SW 1271 (cell line): ENCODE measurements at regions not wholly inside any gene's neighbourhood (a gene's known extent, or its start where the extent isn't known, plus 50 kb on each side); places are given as distances from the start of the nearest gene placed in this dataset.
"Not testable (repeated sequence)": the region's sequence is repeated elsewhere in the genome, so short reads cannot be mapped to it uniquely, and the experiment has no call there.

Experiments used
- DNase-seq, 2 experiments: peaks; one replicate each; lab custom pipeline; 2025; lab: John Stamatoyannopoulos, UW

- no peak for DNase-seq
Observed at GRCh38 chr9:111148052-111149017, 110.1 kb upstream of the LPAR1 start.

- no peak for DNase-seq
Observed at GRCh38 chr9:111147041-111147440, 108.8 kb upstream of the LPAR1 start.

- no peak for DNase-seq
Observed at GRCh38 chr9:111144741-111145140, 106.5 kb upstream of the LPAR1 start.

GRCh38 chr9:111136180-111136579 lies 97.9 kb upstream of the LPAR1 start:
- no peak for DNase-seq

- DNase-seq: no peak
Observed at GRCh38 chr9:111131211-111131610, 92.9 kb upstream of the LPAR1 start.

GRCh38 chr9:111120526-111120925 lies 82.3 kb upstream of the LPAR1 start:
- no peak for DNase-seq

- DNase-seq: no peak
Observed at GRCh38 chr9:111118256-111118948, 80.1 kb upstream of the LPAR1 start.

GRCh38 chr9:111114486-111114885 lies 76.2 kb upstream of the LPAR1 start:
- DNase-seq: no peak

- DNase-seq: no peak
Observed at GRCh38 chr9:111113712-111114111, 75.4 kb upstream of the LPAR1 start.

- DNase-seq: no peak
Observed at GRCh38 chr9:111110805-111111204, 72.5 kb upstream of the LPAR1 start.

- no peak for DNase-seq
Observed at GRCh38 chr9:111108946-111109345, 70.7 kb upstream of the LPAR1 start.

- DNase-seq: no peak
Observed at GRCh38 chr9:111107141-111107540, 68.9 kb upstream of the LPAR1 start.

GRCh38 chr9:111106202-111106601 lies 67.9 kb upstream of the LPAR1 start:
- no peak for DNase-seq

GRCh38 chr9:111102793-111103464 lies 64.7 kb upstream of the LPAR1 start:
- DNase-seq: no peak

GRCh38 chr9:111099199-111100008 lies 61.1 kb upstream of the LPAR1 start:
- DNase-seq: no peak

GRCh38 chr9:111098093-111098492 lies 59.8 kb upstream of the LPAR1 start:
- DNase-seq: no peak

- DNase-seq: no peak
Observed at GRCh38 chr9:111096051-111096450, 57.8 kb upstream of the LPAR1 start.

- no peak for DNase-seq
Observed at GRCh38 chr9:111095441-111095840, 57.2 kb upstream of the LPAR1 start.

- DNase-seq: no peak
Observed at GRCh38 chr9:111094958-111095357, 56.7 kb upstream of the LPAR1 start.

- DNase-seq: no peak
Observed at GRCh38 chr9:111094433-111094924, 56.2 kb upstream of the LPAR1 start.

GRCh38 chr9:111092167-111092566 lies 53.9 kb upstream of the LPAR1 start:
- DNase-seq: not testable (repeated sequence)
